CD4-positive, alpha-beta T cell (primary cell): ENCODE measurements at regions not wholly inside any gene's neighbourhood (a gene's known extent, or its start where the extent isn't known, plus 50 kb on each side); places are given as distances from the start of the nearest gene placed in this dataset.

Experiments
- ATAC-seq: fragments of 200-7000 bp; cut with Tn5 transposase; one replicate; pipeline ENCODE4 v1.10.0; 2022; ENCODE audit warnings: mild to moderate bottlenecking; ENCODE audit not compliant: poor library complexity
- CTCF ChIA-PET: fragments of 350-600 bp; sonication (Branson Sonifier 250); formaldehyde crosslinking; loops from one replicate; lab custom pipeline; 2021; ENCODE audit warnings: antibody characterized with exemption, inconsistent platforms; lab: Charles Lee
- POLR2A ChIA-PET: fragments of 350-600 bp; sonication (Branson Sonifier 250); formaldehyde crosslinking; loops from one replicate; lab custom pipeline; 2021; ENCODE audit warnings: antibody characterized with exemption, inconsistent platforms; lab: Charles Lee
- DNase-seq, 14 experiments: peaks; one replicate each; pipeline ENCODE4 v3.0.0-alpha.2; 2013 to 2020; ENCODE audit warnings: mixed read lengths in 2 of 14
- H3K27ac ChIP-seq, 2 donors: one replicate each; pipeline versions ENCODE4 v1.5.1 to v1.7.0; 2013; ENCODE audit warnings: low read length in 2 of 2, low read depth in 1 of 2, mild to moderate bottlenecking in 1 of 2
- H3K27me3 ChIP-seq, 2 experiments: 1 replicate in 1 of 2; 2 replicates in 1 of 2; pipeline versions ENCODE4 v1.6.1 to v1.7.0; 2013; ENCODE audit warnings: low read length in 2 of 2, control low read depth in 1 of 2, mild to moderate bottlenecking in 1 of 2, moderate library complexity in 1 of 2; ENCODE audit not compliant: insufficient read depth in 2 of 2, control insufficient read depth in 1 of 2
- H3K36me3 ChIP-seq: one replicate; pipeline ENCODE4 v1.6.1; 2013; ENCODE audit warnings: low read length, control low read depth; ENCODE audit not compliant: insufficient read depth
- H3K4me1 ChIP-seq: one replicate; pipeline ENCODE4 v1.6.1; 2013; ENCODE audit warnings: low read length, control low read depth; ENCODE audit not compliant: insufficient read depth
- H3K4me3 ChIP-seq: one replicate; pipeline ENCODE4 v1.5.1; 2013; ENCODE audit warnings: mild to moderate bottlenecking, low read length, moderate library complexity
- H3K9me3 ChIP-seq, 2 experiments: 1 replicate in 1 of 2; 2 replicates in 1 of 2; pipeline versions ENCODE4 v1.6.1 to v1.7.0; 2013; ENCODE audit warnings: low read length in 2 of 2, mild to moderate bottlenecking in 2 of 2, control low read depth in 1 of 2, moderate library complexity in 1 of 2; ENCODE audit not compliant: control insufficient read depth in 1 of 2, insufficient read depth in 1 of 2
- H3K27ac Mint-ChIP-seq: one replicate; pipeline ENCODE4 v1.8.0; 2020; ENCODE audit warnings: mixed read lengths
- H3K27me3 Mint-ChIP-seq: one replicate; pipeline ENCODE4 v1.8.0; 2021; ENCODE audit warnings: mixed read lengths
- H3K36me3 Mint-ChIP-seq: one replicate; pipeline ENCODE4 v1.8.0; 2021; ENCODE audit warnings: low read depth, mixed read lengths
- H3K4me1 Mint-ChIP-seq: one replicate; pipeline ENCODE4 v1.8.0; 2021; ENCODE audit warnings: low read depth, mixed read lengths
- H3K4me3 Mint-ChIP-seq: one replicate; pipeline ENCODE4 v1.8.0; 2020; ENCODE audit warnings: mild to moderate bottlenecking, mixed read lengths
- H3K9me3 Mint-ChIP-seq: one replicate; pipeline ENCODE4 v1.8.0; 2020; ENCODE audit warnings: mixed read lengths
- CTCF ChIP-seq: fragments of 200-600 bp; IDR thresholded peaks from one replicate; pipeline ENCODE4 v1.8.0; 2022; ENCODE audit warnings: antibody characterized with exemption, mild to moderate bottlenecking
- intact Hi-C, 2 experiments: fragments of 100-400 bp; cut with DNase I in 1 of 2; cut with micrococcal nuclease in 1 of 2; formaldehyde crosslinking; loops; one replicate each; pipeline versions ENCODE4 v1.15.1 to v1.9.0; 2023 to 2025; cut with DNase I, micrococcal nuclease

DNA sequence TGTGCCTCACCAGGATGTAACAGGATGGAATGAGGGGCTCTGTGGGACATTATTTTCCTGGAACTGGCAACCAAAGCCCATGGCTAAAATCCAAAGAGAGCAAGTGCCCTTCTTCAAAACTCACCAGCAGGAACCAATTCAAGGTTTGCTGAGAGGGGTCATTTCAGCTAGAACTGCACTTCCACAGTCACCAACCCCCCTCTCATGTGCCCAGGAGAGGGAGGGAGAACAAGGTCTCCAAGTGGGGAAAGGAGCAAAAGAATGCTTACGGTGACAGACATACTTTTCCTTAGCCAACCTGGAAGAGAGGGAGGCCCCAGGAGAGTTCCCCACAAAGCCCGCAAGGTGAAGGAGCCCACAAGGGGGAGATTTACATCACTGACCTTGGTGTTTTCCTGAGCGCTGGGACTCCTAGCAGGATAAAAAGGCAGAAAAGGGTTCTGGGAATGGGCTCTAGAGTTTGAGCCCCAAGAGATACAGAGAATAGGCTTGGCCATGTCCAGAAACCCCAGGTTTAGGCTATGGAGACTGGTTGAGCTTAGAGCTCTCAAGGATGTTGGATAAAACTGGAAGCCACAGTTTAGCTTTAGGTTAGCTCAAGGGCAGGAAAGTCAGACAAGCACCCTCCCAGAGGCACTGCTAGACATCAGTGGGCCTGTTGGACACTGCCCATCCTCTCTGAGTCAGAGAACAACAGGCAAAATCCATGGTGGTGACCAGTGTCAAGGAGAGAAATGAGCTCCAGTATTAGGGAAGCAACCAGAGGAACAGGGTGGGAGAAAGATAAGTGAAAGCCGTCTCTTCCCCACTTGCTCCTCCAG, 63.9 kb upstream of the GHITM start:
- H3K27ac Mint-ChIP-seq = no peak overlapping the region
- no peak for DNase-seq

DNA sequence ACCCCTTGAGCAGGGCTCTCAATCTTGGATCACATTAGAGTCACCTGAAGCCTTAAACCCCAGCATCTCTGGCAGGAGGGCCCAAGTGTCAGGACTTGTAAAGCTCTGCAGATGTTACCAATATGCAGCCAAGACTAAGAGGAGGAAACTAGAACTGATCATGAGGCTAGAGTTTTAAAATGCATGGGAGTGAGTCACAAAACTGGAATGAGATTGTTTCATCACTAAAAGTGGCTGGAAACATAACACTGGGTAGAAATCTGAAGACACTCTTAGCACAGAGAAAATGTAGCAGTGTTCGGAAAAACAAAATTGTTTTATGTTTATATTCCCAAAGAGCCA, 63.3 kb upstream of the GHITM start:
- ChIA-PET POLR2A (no interaction called here), CTCF (no interaction called here)
- intact Hi-C loops = no loop called here

More for the DNA sequence above, 63.9 kb upstream of the GHITM start:
- Histone ChIP-seq H3K27ac (no peak overlapping the region), H3K9me3 (no peaks in the 10 kb centered on the region), H3K4me3 (no peak overlapping the region), H3K4me1 (no peaks in the 10 kb centered on the region), H3K27me3 (peaks cover 0 to 3% of the 10 kb centered on the region in 2 experiments), H3K36me3 (no peaks in the 10 kb centered on the region)
- POLR2A ChIA-PET = no interaction called here
- Mint-ChIP-seq H3K36me3 (no peaks in the 10 kb centered on the region), H3K4me3 (no peak overlapping the region), H3K9me3 (no peaks in the 10 kb centered on the region), H3K27me3 (no peaks in the 10 kb centered on the region), H3K4me1 (no peaks in the 10 kb centered on the region)
- intact Hi-C loops = no loop called here
- CTCF ChIA-PET = no interaction called here
- no peak for TF ChIP-seq CTCF
- ATAC-seq = no peak

GRCh38 chr10:84076540-84077195, 62.6 kb upstream of the GHITM start:
- ATAC-seq (no peak), DNase-seq (no peak)
- Mint-ChIP-seq H3K27ac (no peak overlapping the region), H3K36me3 (no peaks in the 10 kb centered on the region), H3K4me3 (no peak overlapping the region), H3K27me3 (no peaks in the 10 kb centered on the region), H3K4me1 (no peaks in the 10 kb centered on the region), H3K9me3 (no peaks in the 10 kb centered on the region)
- no peak overlapping the region for H3K4me3 ChIP-seq
- no peaks in the 10 kb centered on the region for H3K4me1 ChIP-seq
- TF ChIP-seq CTCF = no peak
- H3K9me3 ChIP-seq = no peaks in the 10 kb centered on the region
- intact Hi-C loops = no loop called here
- H3K27ac ChIP-seq = no peak overlapping the region
- CTCF ChIA-PET = no interaction called here
- peaks cover 0 to 3% of the 10 kb centered on the region in 2 experiments for H3K27me3 ChIP-seq
- POLR2A ChIA-PET = no interaction called here
- no peaks in the 10 kb centered on the region for H3K36me3 ChIP-seq

More for the DNA sequence above, 63.3 kb upstream of the GHITM start:
- TF ChIP-seq CTCF = no peak
- Histone ChIP-seq H3K4me3 (no peak overlapping the region), H3K9me3 (no peaks in the 10 kb centered on the region), H3K36me3 (no peaks in the 10 kb centered on the region), H3K27ac (no peak overlapping the region), H3K4me1 (no peaks in the 10 kb centered on the region), H3K27me3 (peaks cover 0 to 3% of the 10 kb centered on the region in 2 experiments)
- ATAC-seq (no peak), DNase-seq (no peak)
- no peak overlapping the region for H3K4me3 Mint-ChIP-seq
- H3K4me1 Mint-ChIP-seq = no peaks in the 10 kb centered on the region
- no peaks in the 10 kb centered on the region for H3K27me3 Mint-ChIP-seq
- H3K9me3 Mint-ChIP-seq = no peaks in the 10 kb centered on the region
- no peak overlapping the region for H3K27ac Mint-ChIP-seq
- H3K36me3 Mint-ChIP-seq = no peaks in the 10 kb centered on the region
